ENCODE measurements at regions not wholly inside any gene's neighbourhood (a gene's known extent, or its start where the extent isn't known, plus 50 kb on each side); places are given as distances from the start of the nearest gene placed in this dataset.

DNA sequence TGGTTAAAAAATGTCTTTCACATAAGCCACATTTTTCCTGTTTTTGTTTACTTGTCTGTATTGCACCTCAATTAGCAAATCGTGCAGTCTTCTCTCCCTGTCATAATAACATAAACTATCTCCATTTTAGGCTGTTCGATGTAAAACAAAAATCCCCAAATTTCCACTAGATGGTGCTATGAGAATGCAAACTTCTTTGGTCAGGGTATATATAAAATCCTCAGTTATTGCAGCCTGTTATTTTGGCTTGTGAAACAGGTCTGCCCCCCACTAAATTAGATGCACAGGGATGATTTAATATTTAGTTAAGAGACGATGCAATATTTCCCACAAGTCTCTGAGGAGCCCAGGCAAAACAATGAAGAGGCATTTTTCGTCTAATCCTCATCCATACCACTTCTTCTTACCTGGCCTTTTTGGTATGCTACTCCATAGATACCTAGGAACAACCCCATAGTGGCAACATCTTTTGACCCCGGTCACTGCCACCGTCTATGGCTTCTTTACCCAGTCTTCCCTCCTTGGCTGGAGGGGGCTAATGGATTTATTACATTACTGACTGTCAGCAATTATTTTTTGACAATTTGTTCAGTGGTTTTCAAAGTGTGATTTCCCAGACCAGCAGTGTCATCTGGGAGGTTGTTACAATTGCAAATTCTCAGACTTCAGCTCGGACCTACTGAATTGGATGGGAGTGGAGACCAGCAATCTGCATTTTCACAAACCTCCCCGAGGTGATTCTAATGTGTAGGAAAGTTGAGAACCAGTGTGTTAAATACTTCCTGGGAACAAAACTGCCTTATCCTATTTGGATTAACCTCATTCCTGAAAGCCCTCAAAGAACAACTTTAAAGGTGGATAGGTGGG is 117.4 kb upstream of the CWC22 start:
- Histone ChIP-seq H3K9me3 (ENCODE audit: low read length) (no peaks in the 10 kb centered on the region), H3K4me3 (ENCODE audit: low read length) (no peak overlapping the region), H2AFZ (ENCODE audit: low read depth, low read length) (no peak overlapping the region), H3K4me1 (ENCODE audit: insufficient read depth, low read length) (peaks cover 18% of the 10 kb centered on the region), H3K36me3 (ENCODE audit: insufficient read depth, low read length) (no peaks in the 10 kb centered on the region), H3K27me3 (ENCODE audit: insufficient read depth, low read length) (no peaks in the 10 kb centered on the region)

DNA sequence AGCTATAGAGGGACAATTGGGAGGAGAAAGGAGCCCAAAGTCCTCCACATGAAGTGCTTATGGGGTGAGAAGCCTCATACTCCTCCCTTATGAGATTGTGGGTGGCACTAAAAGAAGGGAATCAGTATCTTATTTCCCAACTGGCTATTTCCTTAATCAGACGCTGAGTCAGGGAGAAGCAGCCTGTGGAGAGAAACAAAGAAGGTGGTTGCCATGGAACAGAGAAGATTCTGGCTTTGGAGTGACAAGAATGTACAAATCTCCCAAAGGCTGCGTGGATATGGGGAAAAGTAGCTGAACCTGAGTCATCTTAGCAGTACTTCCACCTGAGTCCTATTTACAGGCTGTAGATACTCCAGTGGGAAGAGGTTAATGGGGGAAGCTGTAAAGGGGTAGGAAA is 115.8 kb upstream of the CWC22 start:
- peaks cover 18% of the 10 kb centered on the region for H3K4me1 ChIP-seq (ENCODE audit: insufficient read depth, low read length)
- no peak overlapping the region for H2AFZ ChIP-seq (ENCODE audit: low read depth, low read length)
- no peaks in the 10 kb centered on the region for H3K9me3 ChIP-seq (ENCODE audit: low read length)
- no peaks in the 10 kb centered on the region for H3K27me3 ChIP-seq (ENCODE audit: insufficient read depth, low read length)
- no peaks in the 10 kb centered on the region for H3K36me3 ChIP-seq (ENCODE audit: insufficient read depth, low read length)
- H3K4me3 ChIP-seq (ENCODE audit: low read length): no peak overlapping the region

DNA sequence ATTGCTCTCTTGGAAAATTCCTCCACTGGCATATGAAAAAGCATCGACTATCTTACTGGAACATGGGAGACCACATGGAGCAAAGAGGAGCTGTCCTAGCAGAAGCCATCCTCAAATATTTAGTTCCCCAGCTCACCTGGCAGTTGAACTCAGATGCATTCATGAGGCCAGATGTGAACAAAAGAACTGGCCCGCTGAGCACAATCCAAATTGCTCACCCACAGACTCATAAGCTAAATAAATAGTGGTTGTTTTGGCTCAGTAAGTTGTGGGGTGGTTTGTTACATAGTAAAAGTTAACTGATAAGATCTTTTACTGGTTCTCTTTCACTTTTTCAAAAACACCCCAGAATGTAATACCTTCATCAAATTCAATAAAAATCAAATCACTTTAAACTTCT is 108.6 kb upstream of the CWC22 start:
- Histone ChIP-seq H2AFZ (ENCODE audit: low read depth, low read length) (no peak overlapping the region), H3K4me3 (ENCODE audit: low read length) (no peak overlapping the region), H3K27me3 (ENCODE audit: insufficient read depth, low read length) (no peaks in the 10 kb centered on the region), H3K9me3 (ENCODE audit: low read length) (no peaks in the 10 kb centered on the region), H3K4me1 (ENCODE audit: insufficient read depth, low read length) (no peaks in the 10 kb centered on the region), H3K36me3 (ENCODE audit: insufficient read depth, low read length) (no peaks in the 10 kb centered on the region)

DNA sequence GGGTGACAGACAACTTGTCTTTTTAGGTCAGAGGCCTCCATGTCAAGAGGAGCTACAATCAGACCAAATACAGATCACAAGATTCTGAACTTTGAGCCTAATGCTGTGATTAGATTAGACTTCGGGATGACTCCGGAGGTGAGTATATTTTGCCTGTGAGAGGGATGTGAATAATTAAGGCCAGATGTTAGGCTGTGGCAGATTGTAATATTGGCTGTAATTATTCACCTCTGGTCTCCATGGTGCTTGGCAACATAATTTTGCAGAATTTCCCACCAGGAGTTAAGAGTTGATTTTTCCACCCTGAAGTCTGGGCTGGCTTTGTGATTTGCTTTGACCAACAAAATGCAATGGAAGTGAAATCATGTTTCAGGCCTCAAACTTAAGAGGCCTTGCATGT is 108.2 kb upstream of the CWC22 start:
- Histone ChIP-seq H3K9me3 (ENCODE audit: low read length) (no peaks in the 10 kb centered on the region), H2AFZ (ENCODE audit: low read depth, low read length) (no peak overlapping the region), H3K4me3 (ENCODE audit: low read length) (no peak overlapping the region), H3K27me3 (ENCODE audit: insufficient read depth, low read length) (no peaks in the 10 kb centered on the region), H3K36me3 (ENCODE audit: insufficient read depth, low read length) (no peaks in the 10 kb centered on the region), H3K4me1 (ENCODE audit: insufficient read depth, low read length) (no peaks in the 10 kb centered on the region)

DNA sequence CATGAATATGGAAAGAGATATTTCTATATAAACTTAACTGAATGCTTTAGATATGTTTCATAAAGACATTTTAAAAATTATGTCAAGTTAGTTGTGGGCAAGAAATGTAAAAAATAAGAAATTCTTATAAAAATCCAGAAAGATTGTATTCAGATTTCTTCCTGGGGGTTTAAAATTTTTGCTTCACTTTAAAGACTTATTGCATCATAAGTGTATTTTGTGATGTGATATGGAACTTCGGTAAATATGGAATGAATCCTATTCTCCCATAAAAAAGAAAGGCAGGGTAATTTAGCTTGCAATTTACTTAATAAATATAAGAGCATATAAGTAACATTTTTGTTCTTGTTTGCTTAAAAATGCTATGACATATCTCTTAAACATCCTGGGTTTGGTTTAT is 104.8 kb upstream of the CWC22 start:
- H3K9me3 ChIP-seq (ENCODE audit: low read length): no peaks in the 10 kb centered on the region
- H3K4me3 ChIP-seq (ENCODE audit: low read length): no peak overlapping the region
- no peaks in the 10 kb centered on the region for H3K27me3 ChIP-seq (ENCODE audit: insufficient read depth, low read length)
- no peak overlapping the region for H2AFZ ChIP-seq (ENCODE audit: low read depth, low read length)
- no peaks in the 10 kb centered on the region for H3K36me3 ChIP-seq (ENCODE audit: insufficient read depth, low read length)
- no peaks in the 10 kb centered on the region for H3K4me1 ChIP-seq (ENCODE audit: insufficient read depth, low read length)

DNA sequence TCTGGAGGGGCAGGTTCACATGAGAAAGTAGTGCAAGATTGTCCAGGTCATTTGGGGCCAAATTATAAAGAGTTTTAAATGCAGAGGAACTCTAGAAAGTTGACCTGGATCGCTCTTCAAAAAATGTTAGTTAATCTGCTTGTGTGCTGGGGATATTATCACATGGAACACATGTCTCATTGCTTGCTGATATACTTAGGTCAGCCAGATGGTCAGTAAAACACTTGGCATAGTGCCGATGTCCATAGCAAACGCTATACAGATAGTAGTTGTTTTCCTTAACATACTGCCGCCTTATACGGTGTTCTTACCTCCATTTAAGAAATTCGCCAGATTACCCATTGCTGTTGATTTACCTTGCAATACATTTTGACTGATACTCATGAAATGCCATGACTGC is 103.4 kb upstream of the CWC22 start:
- Histone ChIP-seq H2AFZ (ENCODE audit: low read depth, low read length) (no peak overlapping the region), H3K9me3 (ENCODE audit: low read length) (no peaks in the 10 kb centered on the region), H3K4me3 (ENCODE audit: low read length) (no peak overlapping the region), H3K27me3 (ENCODE audit: insufficient read depth, low read length) (no peaks in the 10 kb centered on the region), H3K36me3 (ENCODE audit: insufficient read depth, low read length) (no peaks in the 10 kb centered on the region), H3K4me1 (ENCODE audit: insufficient read depth, low read length) (no peaks in the 10 kb centered on the region)

- H3K4me3 ChIP-seq (ENCODE audit: low read length): no peak overlapping the region
- H2AFZ ChIP-seq (ENCODE audit: low read depth, low read length): no peak overlapping the region
- no peaks in the 10 kb centered on the region for H3K4me1 ChIP-seq (ENCODE audit: insufficient read depth, low read length)
- H3K27me3 ChIP-seq (ENCODE audit: insufficient read depth, low read length): no peaks in the 10 kb centered on the region
- no peaks in the 10 kb centered on the region for H3K9me3 ChIP-seq (ENCODE audit: low read length)
- H3K36me3 ChIP-seq (ENCODE audit: insufficient read depth, low read length): no peaks in the 10 kb centered on the region
Measured at GRCh38 chr2:180101846-180102245, 94.7 kb upstream of the CWC22 start.

DNA sequence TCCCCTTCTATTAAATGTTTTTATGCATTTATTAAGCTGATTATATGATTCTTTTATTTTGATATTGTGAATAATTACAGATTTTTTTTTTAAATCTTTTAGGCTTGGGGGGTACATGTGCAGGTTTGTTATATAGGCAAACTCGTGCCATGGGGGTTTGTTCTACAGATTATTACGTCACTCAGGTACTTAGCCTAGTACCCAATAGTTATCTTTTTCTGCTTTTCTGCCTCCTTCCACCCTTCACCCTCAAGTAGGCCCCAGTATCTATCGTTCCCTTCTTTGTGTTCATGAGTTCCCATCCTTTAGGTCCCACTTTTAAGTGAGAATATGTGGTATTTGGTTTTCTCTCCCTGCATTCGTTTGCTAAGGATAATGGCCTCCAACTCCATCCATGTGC is 92.2 kb upstream of the CWC22 start:
- Histone ChIP-seq H3K9me3 (ENCODE audit: low read length) (no peaks in the 10 kb centered on the region), H2AFZ (ENCODE audit: low read depth, low read length) (no peak overlapping the region), H3K4me3 (ENCODE audit: low read length) (no peak overlapping the region), H3K36me3 (ENCODE audit: insufficient read depth, low read length) (no peaks in the 10 kb centered on the region), H3K4me1 (ENCODE audit: insufficient read depth, low read length) (no peaks in the 10 kb centered on the region), H3K27me3 (ENCODE audit: insufficient read depth, low read length) (no peaks in the 10 kb centered on the region)

- Histone ChIP-seq H3K27me3 (ENCODE audit: insufficient read depth, low read length) (no peaks in the 10 kb centered on the region), H3K36me3 (ENCODE audit: insufficient read depth, low read length) (no peaks in the 10 kb centered on the region), H3K4me1 (ENCODE audit: insufficient read depth, low read length) (no peaks in the 10 kb centered on the region)
Measured at GRCh38 chr2:180085144-180085543, 78.0 kb upstream of the CWC22 start.

DNA sequence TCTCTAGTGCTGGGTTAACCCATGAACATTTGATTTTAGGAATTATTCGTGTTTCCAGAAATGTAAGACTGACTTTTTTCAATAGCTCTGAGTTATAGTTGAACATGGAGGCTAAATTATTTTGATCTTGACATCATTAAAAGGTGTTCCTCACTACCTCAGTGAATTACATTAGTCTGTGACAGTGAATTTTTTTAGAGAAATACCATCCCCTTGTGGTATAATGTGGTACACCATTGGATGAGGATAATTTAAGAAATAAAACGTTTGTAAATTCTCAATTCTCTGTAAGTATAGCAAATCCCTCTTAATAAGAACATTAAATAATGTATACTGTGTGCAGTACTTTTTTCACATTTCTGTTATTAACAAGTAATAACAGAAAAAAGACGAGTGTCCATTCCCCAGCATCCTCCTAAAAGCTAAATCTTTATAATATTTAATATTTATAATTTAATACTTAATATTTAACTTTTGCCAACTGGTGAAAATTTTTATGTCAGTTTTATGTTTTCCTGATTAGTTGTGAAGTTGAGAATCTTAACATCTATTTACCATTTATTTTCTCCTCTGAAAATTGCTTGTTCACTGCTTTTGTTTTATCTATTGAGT is 70.3 kb upstream of the CWC22 start:
- Histone ChIP-seq H3K9me3 (ENCODE audit: low read length) (no peaks in the 10 kb centered on the region), H2AFZ (ENCODE audit: low read depth, low read length) (no peak overlapping the region), H3K27me3 (ENCODE audit: insufficient read depth, low read length) (no peaks in the 10 kb centered on the region), H3K4me1 (ENCODE audit: insufficient read depth, low read length) (no peaks in the 10 kb centered on the region), H3K36me3 (ENCODE audit: insufficient read depth, low read length) (no peaks in the 10 kb centered on the region), H3K4me3 (ENCODE audit: low read length) (no peak overlapping the region)

More at GRCh38 chr2:180085144-180085543, 78.0 kb upstream of the CWC22 start:
- Histone ChIP-seq H2AFZ (ENCODE audit: low read depth, low read length) (no peak overlapping the region), H3K9me3 (ENCODE audit: low read length) (no peaks in the 10 kb centered on the region), H3K4me3 (ENCODE audit: low read length) (no peak overlapping the region)

DNA sequence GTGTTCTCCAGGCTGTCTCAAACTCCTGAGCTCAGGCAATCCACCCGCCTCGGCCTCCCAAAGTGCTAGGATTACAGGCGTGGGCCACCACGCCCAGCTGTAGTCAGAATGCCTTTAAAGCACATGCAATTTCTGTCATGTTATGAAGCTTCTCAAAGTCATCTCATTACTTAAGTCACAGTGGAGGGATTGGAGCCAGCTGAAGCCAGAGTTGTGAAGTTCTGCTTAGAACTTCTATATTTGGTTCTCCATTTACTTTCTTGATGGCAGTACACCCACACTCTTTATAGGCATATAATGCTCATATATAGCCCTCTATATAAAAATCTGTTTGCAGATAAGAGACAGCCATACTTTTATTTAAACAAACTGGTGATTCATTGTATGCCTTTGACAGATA is 68.8 kb upstream of the CWC22 start:
- peaks cover 7% of the 10 kb centered on the region for H3K4me1 ChIP-seq (ENCODE audit: insufficient read depth, low read length)
- H3K36me3 ChIP-seq (ENCODE audit: insufficient read depth, low read length): no peaks in the 10 kb centered on the region
- peaks cover under 1% of the 10 kb centered on the region for H3K9me3 ChIP-seq (ENCODE audit: low read length)
- H2AFZ ChIP-seq (ENCODE audit: low read depth, low read length): no peak overlapping the region
- H3K27me3 ChIP-seq (ENCODE audit: insufficient read depth, low read length): no peaks in the 10 kb centered on the region
- no peak overlapping the region for H3K4me3 ChIP-seq (ENCODE audit: low read length)

GRCh38 chr2:180071797-180072196 is 64.7 kb upstream of the CWC22 start:
- H3K36me3 ChIP-seq (ENCODE audit: insufficient read depth, low read length): no peaks in the 10 kb centered on the region
- H3K27me3 ChIP-seq (ENCODE audit: insufficient read depth, low read length): no peaks in the 10 kb centered on the region
- peaks cover 5% of the 10 kb centered on the region for H3K9me3 ChIP-seq (ENCODE audit: low read length)
- peaks cover 7% of the 10 kb centered on the region for H3K4me1 ChIP-seq (ENCODE audit: insufficient read depth, low read length)
- peak overlapping the region; percentile 61 for H2AFZ ChIP-seq (ENCODE audit: low read depth, low read length)
- no peak overlapping the region for H3K4me3 ChIP-seq (ENCODE audit: low read length)

- H3K27me3 ChIP-seq (ENCODE audit: insufficient read depth, low read length): no peaks in the 10 kb centered on the region
- H2AFZ ChIP-seq (ENCODE audit: low read depth, low read length): no peak overlapping the region
- H3K9me3 ChIP-seq (ENCODE audit: low read length): no peaks in the 10 kb centered on the region
- H3K4me3 ChIP-seq (ENCODE audit: low read length): no peak overlapping the region
- H3K36me3 ChIP-seq (ENCODE audit: insufficient read depth, low read length): no peaks in the 10 kb centered on the region
- H3K4me1 ChIP-seq (ENCODE audit: insufficient read depth, low read length): peaks cover 21% of the 10 kb centered on the region
Measured at GRCh38 chr2:180063494-180064092, 56.5 kb upstream of the CWC22 start.

Data from neuron (in vitro differentiated cells).